HCT116 (cell line): ENCODE measurements at regions not wholly inside any gene's neighbourhood (a gene's known extent, or its start where the extent isn't known, plus 50 kb on each side); places are given as distances from the start of the nearest gene placed in this dataset.

Experiments
- EGR1 ChIP-seq: IDR thresholded peaks from 2 replicates; pipeline ENCODE4 v1.6.1; 2012; ENCODE audit warnings: low read depth
- FOSL1 ChIP-seq: IDR thresholded peaks from 2 replicates; pipeline ENCODE4 v1.6.1; 2012; ENCODE audit warnings: low read depth
- POLR2A ChIP-seq: IDR thresholded peaks from 2 replicates; pipeline ENCODE4 v1.7.0; 2011; ENCODE audit warnings: borderline replicate concordance; ENCODE audit not compliant: insufficient read depth, insufficient read length; ENCODE audit errors: extremely low read depth
- RAD21 ChIP-seq: IDR thresholded peaks from 2 replicates; pipeline ENCODE4 v1.6.1; 2012; ENCODE audit warnings: low read depth, mild to moderate bottlenecking
- TF ChIP-seq, protein P1 (sequence below), 3 experiments: fragments of 200-600 bp in 1 of 3; sonication (generic) in 1 of 3; IDR thresholded peaks in 2 of 3; conservative IDR thresholded peaks in 1 of 3; 2 replicates each; pipeline ENCODE4 v1.5.1; 2012 to 2017; ENCODE audit warnings: low read depth in 2 of 3, low read length in 2 of 3, antibody characterized with exemption in 1 of 3, borderline replicate concordance in 1 of 3, control low read depth in 1 of 3, mild to moderate bottlenecking in 1 of 3, mixed read lengths in 1 of 3, mixed run types in 1 of 3, moderate library complexity in 1 of 3; ENCODE audit not compliant: insufficient read depth in 1 of 3

DNA sequence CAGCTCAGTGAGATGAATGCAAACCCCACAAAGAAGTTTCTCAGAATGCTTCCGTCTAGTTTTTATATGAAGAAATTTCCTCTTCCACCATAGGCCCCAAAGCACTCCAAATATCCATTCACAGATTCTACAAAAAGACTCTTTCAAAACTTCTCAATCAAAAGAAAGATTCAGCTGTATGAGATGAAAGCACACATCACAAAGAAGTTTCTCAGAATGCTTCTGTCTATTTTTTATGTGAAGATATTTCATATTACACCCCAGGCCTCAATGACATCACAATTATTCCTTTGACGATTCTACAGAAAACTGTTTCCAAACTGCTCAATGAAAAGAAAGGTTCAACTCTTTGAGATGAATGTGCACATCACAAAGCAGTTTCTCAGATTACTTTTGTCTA is 1819.4 kb downstream of the UQCRFS1 start:
- TF ChIP-seq, protein P1, sequence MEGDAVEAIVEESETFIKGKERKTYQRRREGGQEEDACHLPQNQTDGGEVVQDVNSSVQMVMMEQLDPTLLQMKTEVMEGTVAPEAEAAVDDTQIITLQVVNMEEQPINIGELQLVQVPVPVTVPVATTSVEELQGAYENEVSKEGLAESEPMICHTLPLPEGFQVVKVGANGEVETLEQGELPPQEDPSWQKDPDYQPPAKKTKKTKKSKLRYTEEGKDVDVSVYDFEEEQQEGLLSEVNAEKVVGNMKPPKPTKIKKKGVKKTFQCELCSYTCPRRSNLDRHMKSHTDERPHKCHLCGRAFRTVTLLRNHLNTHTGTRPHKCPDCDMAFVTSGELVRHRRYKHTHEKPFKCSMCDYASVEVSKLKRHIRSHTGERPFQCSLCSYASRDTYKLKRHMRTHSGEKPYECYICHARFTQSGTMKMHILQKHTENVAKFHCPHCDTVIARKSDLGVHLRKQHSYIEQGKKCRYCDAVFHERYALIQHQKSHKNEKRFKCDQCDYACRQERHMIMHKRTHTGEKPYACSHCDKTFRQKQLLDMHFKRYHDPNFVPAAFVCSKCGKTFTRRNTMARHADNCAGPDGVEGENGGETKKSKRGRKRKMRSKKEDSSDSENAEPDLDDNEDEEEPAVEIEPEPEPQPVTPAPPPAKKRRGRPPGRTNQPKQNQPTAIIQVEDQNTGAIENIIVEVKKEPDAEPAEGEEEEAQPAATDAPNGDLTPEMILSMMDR (IDR thresholded peaks at IDR 0.05 in 2 of 3, conservative IDR thresholded peaks at IDR 0.05 in 1 of 3; ENCODE audit: borderline replicate concordance in 1 of 3, insufficient read depth in 1 of 3, low read depth in 2 of 3, low read length in 2 of 3), result no peak
- TF ChIP-seq POLR2A (no peak), EGR1 (no peak), FOSL1 (no peak), RAD21 (no peak)
